Hematopoietic multipotent progenitor cell treated with erythropoietin and hydrocortisone succinate and interleukin-3 and kit ligand, for 17 days (in vitro differentiated cells): ENCODE measurements at regions not wholly inside any gene's neighbourhood (a gene's known extent, or its start where the extent isn't known, plus 50 kb on each side); places are given as distances from the start of the nearest gene placed in this dataset.
"Not testable (repeated sequence)": the region's sequence is repeated elsewhere in the genome, so short reads cannot be mapped to it uniquely, and the experiment has no call there.

ENCODE experiments used
- DNase-seq: peaks from one replicate; pipeline ENCODE4 v3.0.0-alpha.2; 2015; ENCODE audit warnings: low spot score

- DNase-seq, result no peak
These were observed 596.9 kb upstream of the CDH6 start for GRCh38 chr5:30596495-30597064.

- no peak for DNase-seq
These were observed 599.2 kb upstream of the CDH6 start for GRCh38 chr5:30594331-30594730.

- no peak for DNase-seq
These were observed 600.7 kb upstream of the CDH6 start for GRCh38 chr5:30592833-30593232.

GRCh38 chr5:30581198-30581935, 612.1 kb upstream of the CDH6 start:
- no peak for DNase-seq

- no peak for DNase-seq
These were observed 618.7 kb upstream of the CDH6 start for GRCh38 chr5:30574761-30575160.

GRCh38 chr5:30572279-30572678, 621.2 kb upstream of the CDH6 start:
- DNase-seq, result no peak

- no peak for DNase-seq
These were observed 631.7 kb upstream of the CDH6 start for GRCh38 chr5:30561771-30562170.

GRCh38 chr5:30551618-30552017, 641.9 kb upstream of the CDH6 start:
- no peak for DNase-seq

- DNase-seq, result no peak
These were observed 644.7 kb upstream of the CDH6 start for GRCh38 chr5:30548580-30549305.

GRCh38 chr5:30540150-30540549, 653.3 kb upstream of the CDH6 start:
- DNase-seq, result no peak

GRCh38 chr5:30539004-30539634, 654.4 kb upstream of the CDH6 start:
- DNase-seq, result no peak

GRCh38 chr5:30525353-30525752, 668.1 kb upstream of the CDH6 start:
- DNase-seq, result no peak

GRCh38 chr5:30524428-30524827, 669.1 kb upstream of the CDH6 start:
- DNase-seq, result no peak

GRCh38 chr5:30523061-30523460, 670.4 kb upstream of the CDH6 start:
- no peak for DNase-seq

- DNase-seq, result no peak
These were observed 688.2 kb upstream of the CDH6 start for GRCh38 chr5:30505014-30505886.

- no peak for DNase-seq
These were observed 691.2 kb upstream of the CDH6 start for GRCh38 chr5:30502277-30502676.

GRCh38 chr5:30501065-30501464, 692.4 kb upstream of the CDH6 start:
- no peak for DNase-seq

- DNase-seq, result no peak
These were observed 693.0 kb upstream of the CDH6 start for GRCh38 chr5:30500513-30500912.

- DNase-seq, result no peak
These were observed 694.1 kb upstream of the CDH6 start for GRCh38 chr5:30499402-30499801.

- no peak for DNase-seq
These were observed 694.5 kb upstream of the CDH6 start for GRCh38 chr5:30498972-30499371.

GRCh38 chr5:30498509-30498908, 695.0 kb upstream of the CDH6 start:
- not testable (repeated sequence) for DNase-seq

GRCh38 chr5:30494113-30494512, 699.4 kb upstream of the CDH6 start:
- not testable (repeated sequence) for DNase-seq
